Glutamatergic neuron (in vitro differentiated cells): ENCODE measurements at regions not wholly inside any gene's neighbourhood (a gene's known extent, or its start where the extent isn't known, plus 50 kb on each side); places are given as distances from the start of the nearest gene placed in this dataset.

Source experiments
- DNase-seq: peaks from one replicate; pipeline ENCODE4 v3.0.0; 2022
- H3K27ac Mint-ChIP-seq: one replicate; pipeline ENCODE4 v1.8.0; 2020; ENCODE audit warnings: mild to moderate bottlenecking, mixed read lengths, inconsistent platforms; ENCODE audit not compliant: unreplicated experiment
- H3K27me3 Mint-ChIP-seq: one replicate; pipeline ENCODE4 v1.8.0; 2020; ENCODE audit warnings: mild to moderate bottlenecking, moderate library complexity, mixed read lengths, inconsistent platforms; ENCODE audit not compliant: unreplicated experiment
- H3K36me3 Mint-ChIP-seq: one replicate; pipeline ENCODE4 v1.8.0; 2020; ENCODE audit warnings: mild to moderate bottlenecking, mixed read lengths, inconsistent platforms; ENCODE audit not compliant: unreplicated experiment
- H3K4me1 Mint-ChIP-seq: one replicate; pipeline ENCODE4 v1.8.0; 2020; ENCODE audit warnings: mild to moderate bottlenecking, low read depth, mixed read lengths, inconsistent platforms; ENCODE audit not compliant: unreplicated experiment
- H3K4me3 Mint-ChIP-seq: one replicate; pipeline ENCODE4 v1.8.0; 2020; ENCODE audit warnings: mild to moderate bottlenecking, mixed read lengths, inconsistent platforms; ENCODE audit not compliant: unreplicated experiment
- H3K9me3 Mint-ChIP-seq: one replicate; pipeline ENCODE4 v1.8.0; 2020; ENCODE audit warnings: mild to moderate bottlenecking, moderate library complexity, mixed read lengths, inconsistent platforms; ENCODE audit not compliant: unreplicated experiment
- CTCF ChIP-seq: fragments of 200-600 bp; sonication (generic); IDR thresholded peaks from one replicate; pipeline ENCODE4 v1.5.0; 2021; ENCODE audit not compliant: partially characterized antibody, unreplicated experiment

GRCh38 chr4:119841361-119841760, 212.8 kb upstream of the PDE5A start:
- TF ChIP-seq CTCF = no peak
- DNase-seq = no peak
- no peak overlapping the region for H3K27ac Mint-ChIP-seq
- H3K4me1 Mint-ChIP-seq = no peaks in the 10 kb centered on the region
- no peaks in the 10 kb centered on the region for H3K27me3 Mint-ChIP-seq
- H3K36me3 Mint-ChIP-seq = no peaks in the 10 kb centered on the region
- no peak overlapping the region for H3K4me3 Mint-ChIP-seq
- H3K9me3 Mint-ChIP-seq = no peaks in the 10 kb centered on the region

- H3K36me3 Mint-ChIP-seq = no peaks in the 10 kb centered on the region
- no peak for TF ChIP-seq CTCF
- no peak overlapping the region for H3K4me3 Mint-ChIP-seq
- no peak overlapping the region for H3K27ac Mint-ChIP-seq
- no peaks in the 10 kb centered on the region for H3K9me3 Mint-ChIP-seq
- H3K27me3 Mint-ChIP-seq = no peaks in the 10 kb centered on the region
- DNase-seq = no peak
- H3K4me1 Mint-ChIP-seq = no peaks in the 10 kb centered on the region
These were observed 207.0 kb upstream of the PDE5A start for GRCh38 chr4:119835613-119835910.

- H3K4me3 Mint-ChIP-seq = no peak overlapping the region
- H3K27ac Mint-ChIP-seq = no peak overlapping the region
- no peak for TF ChIP-seq CTCF
- H3K9me3 Mint-ChIP-seq = no peaks in the 10 kb centered on the region
- H3K4me1 Mint-ChIP-seq = no peaks in the 10 kb centered on the region
- no peaks in the 10 kb centered on the region for H3K27me3 Mint-ChIP-seq
- H3K36me3 Mint-ChIP-seq = no peaks in the 10 kb centered on the region
- DNase-seq = no peak
These were observed 206.5 kb upstream of the PDE5A start for GRCh38 chr4:119834906-119835612.

- no peak overlapping the region for H3K27ac Mint-ChIP-seq
- TF ChIP-seq CTCF = no peak
- H3K27me3 Mint-ChIP-seq = no peaks in the 10 kb centered on the region
- no peaks in the 10 kb centered on the region for H3K9me3 Mint-ChIP-seq
- H3K4me3 Mint-ChIP-seq = no peak overlapping the region
- no peak for DNase-seq
- H3K36me3 Mint-ChIP-seq = no peaks in the 10 kb centered on the region
- no peaks in the 10 kb centered on the region for H3K4me1 Mint-ChIP-seq
These were observed 205.0 kb upstream of the PDE5A start for GRCh38 chr4:119833611-119834010.

DNA sequence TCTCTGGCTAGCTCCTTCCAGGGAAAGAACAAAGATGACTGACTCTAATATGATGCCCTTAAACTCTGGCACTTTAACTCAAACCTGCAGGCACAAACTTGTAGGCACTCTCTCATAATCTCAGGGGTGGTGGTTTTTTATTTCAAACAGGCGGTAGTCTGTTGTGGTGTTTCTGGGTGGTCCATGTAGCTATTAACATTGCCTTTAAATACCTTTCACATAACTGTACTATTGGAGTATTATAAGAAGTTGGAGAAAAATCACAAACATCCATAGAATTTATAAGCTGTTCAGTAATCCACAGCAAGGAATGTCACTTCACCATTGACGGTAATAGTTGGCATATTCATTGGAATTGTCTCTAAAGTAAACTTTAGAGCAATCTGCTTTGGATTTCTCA, 204.2 kb upstream of the PDE5A start:
- Mint-ChIP-seq H3K36me3 (no peaks in the 10 kb centered on the region), H3K27ac (no peak overlapping the region), H3K4me1 (no peaks in the 10 kb centered on the region), H3K9me3 (no peaks in the 10 kb centered on the region), H3K27me3 (no peaks in the 10 kb centered on the region), H3K4me3 (no peak overlapping the region)
- no peak for TF ChIP-seq CTCF
- no peak for DNase-seq
